SIG-M5 treated with dmso at 0.1 percent for 504 hours (cell line): ENCODE measurements at regions not wholly inside any gene's neighbourhood (a gene's known extent, or its start where the extent isn't known, plus 50 kb on each side); places are given as distances from the start of the nearest gene placed in this dataset.
"Not testable (repeated sequence)": the region's sequence is repeated elsewhere in the genome, so short reads cannot be mapped to it uniquely, and the experiment has no call there.

Experiments
- DNase-seq: peaks from one replicate; lab custom pipeline; 2025; ENCODE audit not compliant: unreplicated experiment; lab: John Stamatoyannopoulos, UW

- no peak for DNase-seq
These were observed 497.0 kb upstream of the GRAMD2B start for GRCh38 chr5:125926172-125926571.

- DNase-seq: no peak
These were observed 494.5 kb upstream of the GRAMD2B start for GRCh38 chr5:125928663-125929062.

GRCh38 chr5:125950012-125950615 lies 473.1 kb upstream of the GRAMD2B start:
- DNase-seq: no peak

DNA sequence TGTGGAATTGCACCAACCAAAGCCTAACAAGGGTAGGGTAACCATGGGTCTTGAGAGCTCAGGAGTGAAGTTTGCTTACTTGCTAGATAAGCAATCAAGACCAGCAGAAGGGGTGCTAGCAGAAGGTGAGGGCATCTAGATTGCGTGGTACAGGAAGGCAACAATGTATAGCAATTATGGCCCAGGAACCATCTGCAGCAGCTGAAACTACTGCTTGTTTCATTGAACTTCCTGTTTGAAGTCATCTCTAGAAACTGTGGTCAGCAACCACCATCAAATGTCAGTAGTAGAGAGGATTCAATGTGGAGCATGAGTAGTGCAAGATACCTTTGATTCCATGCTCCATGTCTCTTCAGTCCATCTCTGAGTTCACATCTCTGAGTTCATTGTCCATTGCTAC lies 462.1 kb upstream of the GRAMD2B start:
- DNase-seq: no peak

- DNase-seq: no peak
These were observed 457.6 kb upstream of the GRAMD2B start for GRCh38 chr5:125965577-125965976.

GRCh38 chr5:125967576-125967975 lies 455.6 kb upstream of the GRAMD2B start:
- DNase-seq: no peak

DNA sequence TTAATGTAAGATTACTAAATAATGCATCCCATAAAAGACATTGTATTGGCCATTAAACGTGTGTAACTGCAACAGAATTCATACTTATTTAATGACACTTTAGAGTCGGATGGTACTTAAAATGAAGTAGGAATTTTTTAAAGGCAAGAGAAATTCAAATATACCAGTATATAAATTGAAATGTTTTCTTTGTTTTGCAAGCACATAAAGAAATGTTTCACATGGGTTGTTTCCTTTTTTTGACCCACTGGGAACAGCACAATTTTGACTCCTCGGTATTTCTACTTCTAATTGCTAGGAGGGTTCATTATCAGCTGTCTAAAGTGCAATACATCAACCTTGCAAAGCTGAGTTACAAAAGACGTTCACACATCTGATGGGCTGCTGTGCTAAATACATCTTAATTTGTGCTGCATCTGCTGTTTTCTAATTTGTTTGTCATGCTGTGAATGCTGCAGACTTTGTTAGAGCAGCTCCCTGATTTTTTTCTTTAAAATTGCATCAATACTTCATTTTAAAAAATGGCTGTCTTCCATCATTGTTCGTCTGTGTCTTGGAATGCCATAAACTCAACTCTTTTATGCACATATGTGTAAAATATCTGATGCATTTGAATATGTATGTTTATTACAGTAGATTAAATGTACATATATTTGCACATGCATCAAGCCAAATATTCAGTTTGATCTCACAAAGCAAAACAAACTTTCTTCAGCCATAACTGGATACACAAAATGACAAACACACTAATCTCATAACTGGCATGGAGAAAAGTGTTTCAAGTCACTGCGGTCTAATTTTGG lies 454.0 kb upstream of the GRAMD2B start:
- no peak for DNase-seq

- no peak for DNase-seq
These were observed 453.4 kb upstream of the GRAMD2B start for GRCh38 chr5:125969814-125970171.

DNA sequence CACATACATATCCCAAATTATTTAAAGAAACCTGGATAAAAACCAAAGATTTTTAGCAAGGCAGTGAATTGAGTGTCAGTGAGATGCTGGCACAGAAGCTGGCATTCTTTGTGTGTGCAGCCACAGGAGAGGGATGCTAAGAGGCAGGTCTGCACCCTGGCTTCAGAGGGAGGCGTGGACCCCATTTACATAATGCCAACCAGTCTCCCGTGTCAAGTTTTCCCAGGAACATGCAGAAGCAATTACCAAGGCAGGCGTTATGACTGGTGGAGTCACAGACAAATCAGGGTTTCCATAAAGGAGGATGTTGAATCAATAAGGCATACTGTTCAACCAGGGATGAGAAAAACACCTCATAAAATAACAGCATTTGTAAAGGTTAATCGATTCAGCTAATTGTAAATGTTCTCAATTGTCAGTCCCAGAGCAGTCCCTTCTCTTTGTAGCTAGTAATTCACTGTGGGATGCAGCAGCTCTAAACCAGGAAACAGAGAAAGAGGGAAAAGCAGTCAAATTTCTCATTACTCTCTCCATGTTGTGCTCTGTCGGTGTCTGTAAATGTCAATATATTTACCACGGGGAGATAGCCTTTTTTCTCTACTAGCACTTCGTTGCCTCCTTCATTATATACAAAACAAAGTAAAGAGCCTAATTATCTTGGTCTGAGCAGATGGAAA lies 452.4 kb upstream of the GRAMD2B start:
- no peak for DNase-seq

- DNase-seq: no peak
These were observed 450.5 kb upstream of the GRAMD2B start for GRCh38 chr5:125972706-125973105.

DNA sequence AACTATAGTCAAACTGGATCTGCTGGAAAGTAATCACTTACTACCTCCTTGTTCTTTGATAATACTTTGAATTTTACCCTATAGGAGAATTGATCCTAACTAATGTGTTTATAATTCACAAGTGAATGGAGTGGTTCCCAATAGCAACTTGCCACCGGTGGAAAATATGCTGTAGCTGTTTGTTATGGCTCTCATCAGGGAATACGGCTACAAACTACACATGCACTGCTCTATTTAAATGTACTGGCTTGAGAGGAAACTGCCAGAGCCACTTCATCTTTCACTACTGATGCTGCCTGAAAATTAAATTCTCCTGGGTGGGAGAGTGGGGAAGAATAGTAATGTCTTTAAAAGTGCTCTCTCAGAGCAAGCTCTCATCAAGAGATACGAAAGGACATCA lies 448.5 kb upstream of the GRAMD2B start:
- no peak for DNase-seq

GRCh38 chr5:125976421-125977000 lies 446.7 kb upstream of the GRAMD2B start:
- no peak for DNase-seq

DNA sequence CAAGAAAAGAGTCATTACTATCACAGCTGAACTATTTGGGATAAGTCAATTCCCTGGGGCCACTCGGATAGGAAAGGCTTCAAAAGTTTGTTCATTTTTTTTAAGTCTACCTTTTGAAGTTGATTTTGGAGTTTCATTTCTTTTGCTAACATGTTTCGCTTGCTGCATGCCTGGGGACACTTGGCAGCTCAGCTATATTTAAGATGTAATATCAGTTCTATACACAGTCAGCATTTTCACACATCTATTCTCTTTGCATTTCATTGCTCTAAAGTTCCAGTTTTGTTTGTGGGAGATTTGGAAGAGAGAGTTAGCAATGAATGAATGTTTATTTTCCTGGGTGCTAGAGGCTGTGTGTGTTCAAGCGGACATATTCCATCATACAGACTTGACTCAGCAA lies 445.2 kb upstream of the GRAMD2B start:
- DNase-seq: no peak

DNA sequence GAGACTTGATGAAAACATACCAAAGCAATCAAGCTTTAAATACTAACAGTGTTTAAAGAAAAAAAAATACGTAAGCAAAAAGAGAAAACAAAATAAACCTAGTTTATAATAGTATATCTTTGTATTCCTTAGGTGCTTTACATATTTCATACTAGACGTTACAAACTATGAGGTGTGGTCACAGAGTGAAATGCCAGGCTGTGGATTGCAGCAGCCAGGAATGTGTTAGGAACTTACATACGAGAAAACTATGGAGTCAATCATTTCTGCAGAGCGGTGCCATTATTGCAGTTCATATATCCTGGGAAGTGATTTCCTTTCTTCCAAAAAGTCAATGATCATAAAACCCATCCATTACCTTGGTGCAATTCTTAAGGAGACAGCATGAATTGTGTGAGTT lies 443.6 kb upstream of the GRAMD2B start:
- no peak for DNase-seq

GRCh38 chr5:125981016-125981415 lies 442.2 kb upstream of the GRAMD2B start:
- DNase-seq: no peak

- no peak for DNase-seq
These were observed 435.4 kb upstream of the GRAMD2B start for GRCh38 chr5:125987677-125988255.

DNA sequence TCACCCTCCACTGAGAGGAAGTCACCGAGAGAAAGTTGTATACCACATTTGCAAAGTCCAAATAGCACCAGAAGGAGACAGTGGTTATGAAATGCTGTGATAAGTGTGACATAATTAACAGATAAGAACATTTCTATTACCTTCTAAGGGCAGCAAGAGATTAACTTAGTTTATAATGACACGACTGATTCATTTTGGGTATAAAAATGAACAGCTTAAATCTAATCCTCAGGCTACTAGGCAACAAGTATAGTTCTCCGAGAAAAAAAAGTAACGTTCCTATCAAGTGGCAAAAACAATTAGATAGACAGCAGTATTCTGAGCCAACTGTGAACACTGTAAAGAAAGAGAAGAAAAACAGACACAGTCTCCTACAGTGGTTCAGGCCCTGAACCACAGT lies 431.2 kb upstream of the GRAMD2B start:
- no peak for DNase-seq

GRCh38 chr5:125999271-126000030 lies 423.8 kb upstream of the GRAMD2B start:
- not testable (repeated sequence) for DNase-seq

GRCh38 chr5:126000507-126000906 lies 422.7 kb upstream of the GRAMD2B start:
- no peak for DNase-seq

DNA sequence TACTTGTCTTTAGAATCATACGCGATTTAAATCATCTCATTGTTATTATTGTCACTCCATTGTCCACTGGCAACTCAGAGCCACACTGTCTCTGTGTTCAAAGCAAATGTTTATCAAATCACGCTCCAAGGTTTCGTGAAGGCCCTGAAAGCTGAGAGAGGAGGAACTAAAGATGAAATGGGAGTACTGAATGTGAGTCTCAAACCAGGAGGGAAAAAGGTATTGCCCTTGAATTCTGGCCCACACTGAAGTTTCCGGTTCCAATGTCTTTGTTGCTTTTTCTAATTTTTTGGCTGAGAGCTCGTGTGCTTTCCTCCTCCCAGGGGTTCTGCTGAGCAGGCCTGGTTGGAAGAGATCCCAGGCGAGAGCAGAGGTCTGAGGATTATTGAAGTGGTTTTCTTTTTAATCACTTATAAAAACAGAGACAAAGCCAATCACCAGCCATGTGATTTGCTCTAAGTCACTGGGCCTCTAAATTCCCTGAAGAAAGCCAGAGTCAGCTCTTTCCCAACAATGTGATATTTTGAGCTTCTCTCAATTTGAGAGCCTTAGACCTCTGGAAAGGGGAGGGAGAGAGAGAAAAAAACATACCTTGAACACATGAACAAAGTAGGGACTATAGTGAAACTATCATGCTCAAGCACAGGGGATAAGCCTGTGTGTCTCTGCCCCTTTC lies 420.8 kb upstream of the GRAMD2B start:
- no peak for DNase-seq
